ENCODE measurements at regions not wholly inside any gene's neighbourhood (a gene's known extent, or its start where the extent isn't known, plus 50 kb on each side); places are given as distances from the start of the nearest gene placed in this dataset.
"Not testable (repeated sequence)": the region's sequence is repeated elsewhere in the genome, so short reads cannot be mapped to it uniquely, and the experiment has no call there.

GRCh38 chr3:25844891-25845290 lies 55.0 kb downstream of the OXSM start:
- DNase-seq = no peak

- DNase-seq = no peak
Observed at GRCh38 chr3:25846282-25846681, 56.4 kb downstream of the OXSM start.

GRCh38 chr3:25849091-25849490 lies 59.2 kb downstream of the OXSM start:
- DNase-seq = no peak

- no peak for DNase-seq
Observed at GRCh38 chr3:25849641-25850385, 59.9 kb downstream of the OXSM start.

GRCh38 chr3:25851693-25852259 lies 61.9 kb downstream of the OXSM start:
- DNase-seq = not testable (repeated sequence)

- DNase-seq = no peak
Observed at GRCh38 chr3:25854214-25854613, 64.3 kb downstream of the OXSM start.

GRCh38 chr3:25854635-25855034 lies 64.7 kb downstream of the OXSM start:
- no peak for DNase-seq

GRCh38 chr3:25855266-25855784 lies 65.4 kb downstream of the OXSM start:
- no peak for DNase-seq

- DNase-seq = peak; percentile 29
Observed at GRCh38 chr3:25856902-25857518, 67.1 kb downstream of the OXSM start.

GRCh38 chr3:25861566-25861965 lies 71.7 kb downstream of the OXSM start:
- no peak for DNase-seq

GRCh38 chr3:25863011-25863415 lies 73.1 kb downstream of the OXSM start:
- DNase-seq = no peak

GRCh38 chr3:25863416-25863959 lies 73.6 kb downstream of the OXSM start:
- DNase-seq = no peak

GRCh38 chr3:25870452-25870851 lies 80.6 kb downstream of the OXSM start:
- no peak for DNase-seq

GRCh38 chr3:25872200-25872877 lies 82.4 kb downstream of the OXSM start:
- DNase-seq = no peak

- no peak for DNase-seq
Observed at GRCh38 chr3:25883492-25883891, 93.6 kb downstream of the OXSM start.

GRCh38 chr3:25884981-25885380 lies 95.1 kb downstream of the OXSM start:
- DNase-seq = no peak

GRCh38 chr3:25885544-25885943 lies 95.7 kb downstream of the OXSM start:
- no peak for DNase-seq

GRCh38 chr3:25887907-25888306 lies 98.0 kb downstream of the OXSM start:
- no peak for DNase-seq

- no peak for DNase-seq
Observed at GRCh38 chr3:25888892-25889524, 99.1 kb downstream of the OXSM start.

- DNase-seq = no peak
Observed at GRCh38 chr3:25889525-25889917, 99.6 kb downstream of the OXSM start.

- DNase-seq = no peak
Observed at GRCh38 chr3:25894101-25894500, 104.2 kb downstream of the OXSM start.

GRCh38 chr3:25895031-25895430 lies 105.1 kb downstream of the OXSM start:
- no peak for DNase-seq

GRCh38 chr3:25895443-25895842 lies 105.6 kb downstream of the OXSM start:
- DNase-seq = no peak

All from NCI-H446 treated with DMSO at 0.1 percent for 48 hours (cell line).